Stimulated activated CD8-positive, alpha-beta memory T cell treated with anti-CD3 and anti-CD28 coated beads, Interleukin-12 subunit alpha, Interleukin-12 subunit beta, amount 100 ng/mL, for 1 hour (primary cell): ENCODE measurements at regions not wholly inside any gene's neighbourhood (a gene's known extent, or its start where the extent isn't known, plus 50 kb on each side); places are given as distances from the start of the nearest gene placed in this dataset.

Experiments used
- DNase-seq: peaks from one replicate; pipeline ENCODE4 v3.0.0-alpha.2; 2020; ENCODE audit warnings: low read depth

DNA sequence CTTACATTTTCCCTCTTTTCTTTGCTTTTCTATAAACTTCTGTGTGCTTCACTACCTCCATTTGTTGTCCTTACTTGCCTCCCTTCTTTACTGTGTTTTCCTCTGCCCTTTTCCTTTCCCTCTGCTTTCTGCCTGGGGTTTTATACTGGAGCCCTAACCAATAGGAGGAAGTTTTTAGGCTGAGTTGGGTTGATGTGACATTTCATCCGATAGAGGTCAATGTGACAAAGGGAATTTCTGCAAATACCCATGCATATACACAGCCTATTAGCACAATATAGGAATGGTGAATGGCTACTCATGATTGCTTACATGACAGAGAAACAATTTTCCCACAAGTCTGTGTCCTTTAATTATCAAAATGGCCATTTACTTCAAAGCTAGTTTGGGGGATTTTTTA is 153.0 kb upstream of the ARPP21 start:
- no peak for DNase-seq

DNA sequence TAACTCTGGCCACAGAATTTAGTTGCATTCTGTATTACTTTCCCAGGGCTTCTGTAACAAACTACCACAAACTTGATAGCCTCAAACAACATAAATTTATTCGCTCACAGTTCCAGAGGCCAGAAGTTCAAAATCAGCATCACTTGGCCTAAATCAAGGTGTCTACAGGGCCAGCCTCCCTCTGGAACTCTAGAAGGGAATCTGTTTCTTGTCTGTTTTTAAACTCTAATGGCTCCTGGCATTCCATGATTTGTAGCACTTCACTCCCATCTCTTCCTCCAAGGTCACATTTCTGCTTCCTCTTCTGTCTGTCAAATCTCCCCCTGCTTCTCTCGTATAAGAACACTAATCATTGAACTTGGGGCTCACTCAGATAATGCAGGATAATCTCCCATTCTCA is 151.9 kb upstream of the ARPP21 start:
- DNase-seq = no peak

DNA sequence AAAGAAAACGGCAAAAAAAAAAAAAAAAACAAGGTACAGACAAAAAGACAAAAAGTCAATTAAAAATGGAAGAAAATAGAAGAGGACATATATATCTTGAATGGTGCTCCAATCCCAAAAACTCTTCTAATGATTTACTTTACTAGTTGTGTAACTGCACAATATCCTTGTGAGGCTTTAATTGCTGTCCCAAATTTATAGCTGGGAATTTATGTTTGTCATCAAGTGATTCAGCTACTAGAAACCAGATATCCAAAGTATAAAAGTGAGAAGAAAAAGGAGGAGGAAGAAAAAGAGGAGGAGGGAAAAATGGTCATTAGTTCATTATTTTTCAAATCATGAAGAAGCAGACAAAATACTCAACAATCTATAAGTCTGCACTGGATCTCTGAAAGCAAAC is 150.8 kb upstream of the ARPP21 start:
- DNase-seq = no peak

DNA sequence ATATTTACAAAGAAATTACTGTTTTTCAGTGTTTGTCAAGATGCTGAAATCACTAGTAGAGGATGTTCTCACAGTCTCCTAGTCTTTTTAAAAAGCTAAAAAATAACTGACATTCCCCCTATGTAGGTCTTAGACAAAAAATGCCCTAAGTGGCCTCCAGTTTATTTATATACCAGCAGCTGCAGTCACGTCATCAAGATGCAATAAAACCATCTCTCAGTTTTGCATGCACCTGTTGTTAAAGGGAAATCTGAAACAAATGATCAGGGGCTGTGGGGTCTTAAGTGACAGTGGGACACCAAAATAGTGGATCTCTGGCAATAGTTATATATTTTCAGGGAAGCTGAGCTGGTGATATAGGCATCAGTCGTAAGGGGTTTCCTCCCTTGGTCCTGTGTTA is 146.5 kb upstream of the ARPP21 start:
- no peak for DNase-seq

DNA sequence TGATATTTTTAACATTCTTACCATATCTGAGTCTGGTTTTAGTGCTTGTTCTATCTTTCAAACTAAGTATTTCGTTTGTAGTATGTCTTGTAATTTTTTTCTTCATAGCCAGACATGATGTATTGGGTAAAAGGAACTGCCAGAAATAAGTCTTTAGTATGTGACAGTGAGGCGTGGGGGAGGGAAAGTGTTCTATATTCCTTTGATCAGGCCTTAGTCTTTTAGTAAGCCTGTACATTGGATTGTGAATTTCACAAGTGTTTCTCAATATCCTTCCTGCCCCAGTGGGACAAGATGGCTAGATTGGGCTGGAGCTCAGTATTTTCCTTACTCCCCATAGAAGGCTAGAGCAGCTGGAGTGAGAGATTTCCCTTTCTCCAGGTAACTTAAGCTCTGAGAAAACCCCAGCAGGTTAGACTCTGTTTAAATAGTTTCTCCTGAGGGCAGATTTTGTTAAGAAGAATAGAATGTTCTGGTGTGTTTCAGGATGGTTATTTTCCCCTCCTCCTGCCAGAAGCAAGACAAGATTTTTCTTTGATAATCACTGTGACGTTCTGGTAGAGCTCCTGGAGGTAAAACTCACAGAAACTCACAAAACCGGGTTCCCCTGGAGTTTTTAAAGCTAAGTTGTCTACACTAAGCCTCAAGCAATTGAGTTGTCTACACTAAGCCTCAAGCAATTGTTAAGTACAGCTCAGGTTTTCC is 140.7 kb upstream of the ARPP21 start:
- no peak for DNase-seq

DNA sequence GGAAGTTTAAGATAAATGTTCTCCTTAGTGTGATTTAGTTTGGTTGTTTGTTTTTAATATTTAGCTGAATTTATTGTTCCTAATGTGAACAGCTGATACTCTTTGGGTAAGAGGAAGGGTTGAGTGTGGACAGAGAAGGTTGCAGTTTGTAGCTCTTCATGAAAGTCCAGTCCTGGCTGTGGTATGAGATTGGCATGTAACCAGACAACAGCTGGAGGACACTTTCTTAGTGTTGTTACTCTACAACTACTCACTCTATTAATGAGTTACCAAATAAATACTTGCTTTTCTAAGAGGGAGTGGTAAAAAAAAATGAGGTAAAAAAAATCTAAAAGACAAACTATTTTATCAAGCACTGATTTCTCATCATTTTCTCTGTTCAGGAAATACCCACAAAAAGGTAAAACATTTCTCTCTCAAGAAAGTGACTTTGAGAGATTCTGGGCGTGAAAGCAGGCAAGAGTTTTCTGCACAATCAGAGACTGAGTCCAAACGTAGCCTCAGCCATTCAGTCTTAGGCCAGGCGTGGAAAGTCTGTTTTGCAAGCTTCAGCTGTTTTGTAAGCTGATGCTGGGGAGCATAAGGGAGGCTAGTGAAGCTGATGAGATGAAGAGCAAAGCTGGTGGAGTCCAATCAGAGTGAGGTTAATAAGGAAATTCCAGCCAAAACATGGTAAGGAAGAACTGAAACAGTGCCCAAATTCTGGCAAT is 138.5 kb upstream of the ARPP21 start:
- DNase-seq = no peak

DNA sequence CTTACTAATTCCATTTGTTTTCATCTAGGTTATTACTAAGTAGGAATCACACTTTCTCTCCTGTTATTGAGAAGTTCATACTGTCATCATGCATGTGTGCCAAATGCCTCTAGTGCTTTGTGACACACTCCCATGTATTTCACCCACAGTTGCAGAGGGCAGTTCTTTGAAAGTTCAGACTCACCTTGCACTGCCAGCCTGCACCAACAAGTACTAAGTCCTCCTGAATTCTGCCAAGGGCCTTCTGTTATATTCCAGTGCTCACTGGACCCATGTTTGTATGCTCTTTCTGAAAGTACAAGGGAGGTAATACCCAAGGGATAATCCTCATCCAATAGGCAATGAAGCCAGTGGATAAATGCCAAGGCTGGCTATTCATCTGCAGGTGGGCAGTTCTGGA is 136.6 kb upstream of the ARPP21 start:
- no peak for DNase-seq

DNA sequence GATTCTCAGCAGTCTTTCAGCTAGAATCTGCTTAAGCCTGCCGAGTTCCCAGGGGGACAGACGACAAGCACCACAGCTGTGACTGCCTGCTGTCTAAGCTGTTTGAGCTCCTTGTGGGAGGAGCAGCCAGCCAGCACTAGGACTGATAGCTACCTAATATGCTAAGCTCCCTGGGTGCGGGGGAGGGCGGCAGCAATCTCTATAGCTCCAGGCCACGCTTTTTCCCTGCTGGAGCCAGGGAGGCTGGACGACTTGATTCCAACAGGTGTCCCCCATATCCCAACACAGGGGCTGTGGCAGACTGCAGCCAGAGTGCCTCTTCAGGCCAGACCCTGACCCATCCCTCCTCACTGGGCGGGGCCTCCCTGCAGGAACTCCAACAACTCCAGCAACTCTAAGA is 134.1 kb upstream of the ARPP21 start:
- no peak for DNase-seq

DNA sequence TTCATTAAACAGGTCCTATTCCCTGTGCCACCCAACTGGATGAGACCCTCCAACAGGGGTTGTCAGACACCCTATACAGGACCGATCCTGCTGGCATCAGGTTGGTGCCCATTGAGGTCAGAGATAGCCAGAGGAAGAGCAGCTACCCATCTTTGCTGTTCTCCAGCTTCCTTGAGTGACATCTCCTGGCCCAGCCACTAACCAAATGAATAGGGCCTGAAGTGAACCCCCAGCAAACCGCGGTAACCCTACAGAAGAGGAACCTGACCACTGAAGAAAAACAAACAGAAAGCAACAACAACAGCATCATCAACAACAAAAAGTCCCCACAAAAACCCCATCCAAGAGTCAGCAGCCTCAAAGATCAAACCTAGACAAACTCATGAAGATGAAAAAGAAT is 133.6 kb upstream of the ARPP21 start:
- no peak for DNase-seq

DNA sequence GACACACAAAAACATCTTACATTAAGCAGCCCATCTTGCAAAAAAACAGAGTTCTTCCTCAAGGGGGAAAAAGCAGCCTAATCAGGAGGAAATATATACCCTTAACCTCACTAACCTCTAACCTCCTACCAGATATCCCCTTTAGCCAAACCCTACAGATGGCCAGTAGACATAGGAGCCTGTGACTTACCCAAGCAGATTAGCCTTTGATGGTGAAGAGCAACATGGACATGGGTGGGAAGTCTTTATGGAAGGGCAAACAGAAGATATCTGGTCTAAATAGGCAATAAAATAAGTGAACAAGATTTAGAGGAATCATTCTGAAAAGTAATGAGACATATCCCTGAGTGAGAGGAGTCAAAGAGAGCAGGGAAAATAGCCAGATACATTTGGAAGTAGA is 119.4 kb upstream of the ARPP21 start:
- no peak for DNase-seq

DNA sequence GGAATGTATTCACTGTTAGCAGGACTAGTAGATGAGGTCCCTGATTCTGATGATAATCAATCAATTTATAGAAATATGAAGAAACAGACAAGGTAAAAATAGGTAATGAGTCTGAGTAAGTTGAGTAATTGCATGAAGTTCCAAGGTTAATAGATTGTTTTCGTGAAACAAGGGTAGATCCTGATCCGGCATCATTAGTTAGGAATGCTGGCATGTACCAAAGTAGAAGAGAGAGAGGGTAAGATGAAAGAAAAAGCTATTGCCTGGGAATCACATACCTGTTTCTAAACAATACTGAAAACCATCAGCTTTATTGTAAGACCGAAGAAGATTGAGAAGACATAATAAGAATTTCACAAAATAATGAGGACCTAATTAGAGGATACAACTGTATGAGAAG is 118.1 kb upstream of the ARPP21 start:
- no peak for DNase-seq

DNA sequence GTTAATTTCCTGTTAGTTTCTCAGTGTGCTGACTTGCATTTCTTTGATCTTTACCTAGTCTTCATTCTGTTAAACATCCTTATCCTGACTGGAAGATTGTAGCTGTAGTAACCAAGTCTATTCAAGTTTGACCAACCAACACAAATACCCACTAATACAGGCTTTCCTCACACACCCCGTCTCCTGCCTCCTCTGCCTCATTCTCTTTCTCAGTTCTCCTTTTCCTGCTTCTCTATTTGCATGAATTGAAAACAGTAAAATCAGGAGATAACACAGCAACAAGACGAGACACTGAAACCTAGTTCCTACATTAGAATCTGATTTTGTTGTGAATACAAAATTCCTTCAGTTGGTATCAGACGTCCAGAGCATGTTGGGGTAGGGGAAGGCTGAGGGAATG is 116.9 kb upstream of the ARPP21 start:
- DNase-seq = no peak

DNA sequence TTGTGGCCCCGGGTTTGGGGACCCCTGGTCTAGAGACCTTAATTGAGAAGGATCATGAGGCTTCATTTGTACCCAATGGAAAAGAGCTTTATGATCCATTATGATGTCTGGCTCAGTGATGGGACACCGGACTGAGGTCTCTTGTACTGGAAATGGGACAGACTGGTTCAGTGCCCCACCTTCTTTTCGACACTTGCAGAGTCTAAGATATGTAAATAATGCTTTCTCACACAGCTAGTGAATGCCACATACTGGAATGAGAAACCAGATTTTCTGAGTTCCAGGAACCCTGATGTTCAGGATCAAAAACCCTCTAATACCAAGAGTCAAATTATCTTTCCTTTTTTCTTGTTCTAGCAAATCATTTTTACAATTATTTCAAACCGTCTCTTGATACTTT is 116.3 kb upstream of the ARPP21 start:
- no peak for DNase-seq

DNA sequence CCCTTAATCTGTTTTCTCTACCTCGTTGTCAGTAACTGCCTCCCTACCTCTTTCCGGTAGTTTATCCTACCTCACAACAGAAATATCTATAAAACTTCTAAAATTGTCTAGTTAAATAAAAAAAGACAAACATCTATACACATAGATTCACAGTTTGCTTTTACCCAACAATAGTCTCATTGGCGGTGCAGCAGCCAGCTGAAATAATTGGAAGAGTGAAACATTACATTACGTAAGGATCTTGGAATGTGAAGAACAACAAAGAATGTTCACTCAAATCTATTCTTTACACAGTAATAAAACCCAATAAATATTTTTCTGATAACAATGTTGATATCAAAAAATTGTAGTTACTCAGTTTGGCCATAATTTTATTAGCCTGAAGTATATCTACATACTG is 115.5 kb upstream of the ARPP21 start:
- DNase-seq = no peak

DNA sequence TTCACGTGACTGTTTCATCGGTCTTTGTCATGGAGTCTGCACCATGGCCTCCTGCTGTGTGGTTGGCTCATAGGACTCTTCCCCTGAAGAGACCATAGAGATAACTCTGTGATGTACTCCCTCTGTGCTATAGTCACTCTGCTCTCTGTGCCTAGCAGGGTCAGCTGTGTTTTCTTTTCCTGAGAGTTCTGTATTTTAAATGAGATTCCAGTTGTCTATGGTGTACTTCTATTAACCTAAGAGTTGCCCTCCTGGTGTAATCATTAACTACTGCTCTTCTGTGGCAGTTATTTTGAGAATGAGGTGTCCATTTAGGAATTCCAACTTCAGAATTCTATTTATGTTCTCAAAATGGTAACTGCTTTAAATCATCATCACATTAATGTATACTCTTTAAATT is 114.5 kb upstream of the ARPP21 start:
- no peak for DNase-seq

DNA sequence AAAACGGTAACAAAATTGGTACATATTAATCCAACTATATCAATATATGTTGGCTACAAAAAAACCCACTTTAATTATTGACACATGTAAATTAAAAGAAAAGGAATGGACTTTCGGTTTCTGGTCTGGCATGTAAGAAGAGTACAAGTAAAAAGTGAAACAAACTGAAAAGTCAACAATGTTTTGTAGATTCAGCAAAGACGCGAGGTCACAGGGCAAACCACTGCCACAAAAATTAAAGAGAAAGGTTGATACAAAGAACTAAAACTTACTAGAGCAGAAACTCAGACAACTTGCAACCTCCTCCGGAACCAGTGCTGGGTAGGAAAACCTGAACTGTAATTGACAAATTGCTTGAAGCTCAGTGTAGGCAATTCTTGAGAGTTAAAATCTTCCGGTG is 110.6 kb upstream of the ARPP21 start:
- DNase-seq = no peak

DNA sequence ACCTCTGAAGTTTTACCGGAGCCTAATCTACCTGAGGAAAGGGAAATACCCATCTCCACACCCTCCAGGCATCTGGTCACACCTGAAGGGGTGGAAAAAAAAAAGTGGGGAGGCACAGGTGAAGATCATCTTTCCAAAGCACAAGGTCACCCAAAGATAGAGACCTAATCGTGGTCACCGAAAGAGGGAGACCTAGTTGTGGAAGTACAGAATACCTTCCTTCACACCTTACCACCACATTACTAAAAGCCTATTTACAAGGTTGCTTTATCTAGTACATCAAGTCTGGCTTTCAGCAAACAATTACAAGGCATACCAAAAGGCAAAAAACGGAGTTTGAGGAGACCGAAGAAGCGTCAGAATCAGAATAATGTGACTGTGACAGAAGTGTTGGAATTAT is 110.0 kb upstream of the ARPP21 start:
- no peak for DNase-seq

DNA sequence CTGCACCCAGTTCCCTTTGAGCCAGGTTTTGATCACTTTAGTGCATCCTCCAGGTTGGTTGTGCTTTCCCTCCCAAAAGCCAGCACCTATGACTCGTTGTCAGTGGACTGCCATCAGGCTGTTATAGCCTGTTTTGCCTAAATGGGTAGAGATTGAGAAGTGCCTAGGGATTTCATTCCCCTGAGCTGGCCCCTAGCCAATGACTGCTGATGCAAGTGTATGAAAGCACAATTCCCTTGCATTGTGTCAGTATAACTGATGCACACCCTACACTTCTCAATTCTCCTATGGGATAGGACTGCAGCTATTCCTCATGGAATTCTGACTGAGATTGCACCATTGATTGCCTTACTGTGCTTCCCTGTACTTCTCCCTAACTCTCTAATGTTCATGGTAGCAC is 102.1 kb upstream of the ARPP21 start:
- no peak for DNase-seq

DNA sequence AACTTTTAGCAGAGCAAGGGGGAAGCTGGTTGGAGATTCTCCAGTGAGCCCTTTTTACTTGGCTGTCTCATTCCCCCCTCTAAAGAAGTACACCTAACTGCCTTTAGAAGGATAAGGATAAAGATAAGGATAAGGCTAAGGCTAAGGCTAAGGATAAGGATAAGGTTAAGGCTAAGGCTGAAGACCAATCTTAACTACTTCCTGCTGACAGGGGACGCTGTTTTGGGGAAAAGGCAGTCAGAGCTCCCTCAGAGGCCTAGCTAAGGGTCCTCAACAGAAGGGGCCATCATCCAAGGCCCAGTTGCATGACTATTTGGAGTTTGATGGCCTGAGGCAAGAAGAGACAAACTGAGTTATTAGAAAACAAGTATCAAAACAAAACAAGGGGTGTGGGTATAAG is 94.3 kb upstream of the ARPP21 start:
- no peak for DNase-seq

DNA sequence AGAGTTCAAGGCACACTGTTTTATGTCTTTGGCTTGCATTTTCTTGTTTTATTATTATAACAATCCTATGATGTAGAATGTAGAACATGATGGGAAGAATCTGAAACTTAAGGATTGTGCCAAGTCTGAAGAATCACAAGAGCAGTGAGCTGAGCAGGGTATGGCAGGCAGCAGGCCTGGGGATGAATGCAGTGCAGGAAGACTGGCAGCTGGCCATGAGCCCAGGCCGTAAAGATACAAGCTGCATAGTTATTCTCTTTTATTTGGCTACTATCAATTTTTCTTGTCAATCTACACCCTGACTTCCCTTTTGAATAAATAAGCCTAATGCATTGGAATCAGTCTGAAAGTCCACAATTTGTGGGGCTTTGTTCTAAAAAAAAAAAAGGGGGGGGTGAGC is 89.6 kb upstream of the ARPP21 start:
- no peak for DNase-seq

DNA sequence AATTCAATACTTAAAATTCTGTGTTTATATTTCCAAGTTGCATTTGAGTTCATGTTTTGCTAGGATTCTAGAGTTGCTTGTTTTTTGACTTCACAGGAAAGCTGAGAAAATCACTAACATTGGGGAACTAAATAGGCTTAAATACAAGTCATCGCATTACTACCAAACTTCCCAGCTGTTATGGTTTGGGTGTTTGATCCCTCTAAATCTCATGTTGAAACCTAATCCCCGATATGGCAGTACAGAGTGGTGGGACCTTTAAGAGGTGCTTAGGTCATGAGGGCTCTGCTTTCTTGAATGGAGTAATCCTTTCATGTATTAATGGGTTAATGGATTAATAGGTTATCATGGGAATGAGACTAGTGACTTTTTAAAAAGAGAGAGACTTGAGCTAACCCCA is 77.2 kb upstream of the ARPP21 start:
- DNase-seq = no peak

DNA sequence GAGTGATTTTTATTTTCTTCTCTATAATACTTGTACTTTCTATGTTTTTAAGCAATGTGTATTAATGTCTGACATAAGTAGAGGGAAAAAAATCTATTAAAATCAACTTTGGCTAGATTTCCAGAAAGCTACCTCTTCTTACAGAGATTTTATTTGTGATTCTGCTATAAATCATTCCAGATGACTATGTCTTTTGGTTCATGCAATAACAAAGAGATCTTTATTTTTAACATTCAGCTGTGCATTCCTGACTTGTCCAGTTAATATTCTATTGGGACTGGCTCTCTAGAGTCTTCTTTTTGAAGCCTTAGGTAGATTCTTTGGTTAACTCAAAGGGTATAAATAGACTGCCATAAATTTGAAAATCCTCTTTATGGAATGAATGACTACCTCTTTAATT is 74.3 kb upstream of the ARPP21 start:
- DNase-seq = no peak
